ENCODE measurements at regions not wholly inside any gene's neighbourhood (a gene's known extent, or its start where the extent isn't known, plus 50 kb on each side); places are given as distances from the start of the nearest gene placed in this dataset.
A peak's percentile ranks its signal among the peaks of the same experiment; 100 is the strongest.
"Not testable (repeated sequence)": the region's sequence is repeated elsewhere in the genome, so short reads cannot be mapped to it uniquely, and the experiment has no call there.

- not testable (repeated sequence) for FAIRE-seq; H3K4me1 ChIP-seq (ENCODE audit: control insufficient read depth in 3 of 3, insufficient read depth in 2 of 3, low read depth in 1 of 3, low read length in 2 of 3); H3K27me3 ChIP-seq (ENCODE audit: control insufficient read depth in 3 of 3, insufficient read depth in 3 of 3, low read length in 3 of 3); DNase-seq; H3K27ac ChIP-seq (ENCODE audit: low read depth in 1 of 3, low read length in 2 of 3); H3K4me3 ChIP-seq (ENCODE audit: low read depth in 1 of 3, low read length in 3 of 3); H3K9me3 ChIP-seq (ENCODE audit: control insufficient read depth in 2 of 2, insufficient read depth in 1 of 2, low read depth in 1 of 2, low read length in 1 of 2); H3K36me3 ChIP-seq (ENCODE audit: control insufficient read depth in 3 of 3, insufficient read depth in 2 of 3, low read depth in 1 of 3, low read length in 3 of 3)
- WGBS, 3 donors, result 70 to 81% (median 75%) methylated on average over 6 of the region's 6 CpGs
Observed at GRCh38 chr7:112689466-112690177, 100.6 kb downstream of the TMEM168 start.

GRCh38 chr7:112692333-112692732 is 97.9 kb downstream of the TMEM168 start:
- Histone ChIP-seq H3K27me3 (ENCODE audit: control insufficient read depth in 3 of 3, insufficient read depth in 3 of 3, low read length in 3 of 3) (no peaks in the 10 kb centered on the region), H3K36me3 (ENCODE audit: control insufficient read depth in 3 of 3, insufficient read depth in 2 of 3, low read depth in 1 of 3, low read length in 3 of 3) (no peaks in the 10 kb centered on the region), H3K4me3 (ENCODE audit: low read depth in 1 of 3, low read length in 3 of 3) (no peak overlapping the region), H3K27ac (ENCODE audit: low read depth in 1 of 3, low read length in 2 of 3) (no peak overlapping the region), H3K9me3 (ENCODE audit: control insufficient read depth in 2 of 2, insufficient read depth in 1 of 2, low read depth in 1 of 2, low read length in 1 of 2) (peaks cover 0 to 4% of the 10 kb centered on the region in 2 donors), H3K4me1 (ENCODE audit: control insufficient read depth in 3 of 3, insufficient read depth in 2 of 3, low read depth in 1 of 3, low read length in 2 of 3) (peaks cover 0 to 3% (median 0%) of the 10 kb centered on the region in 3 donors)
- 21 to 31% (median 29%) methylated on average over 2 of the region's 2 CpGs for WGBS, 3 donors
- DNase-seq, result peak in 1 of 2 donors; percentile 10
- FAIRE-seq, result no peak

- not testable (repeated sequence) for H3K36me3 ChIP-seq (ENCODE audit: control insufficient read depth in 3 of 3, insufficient read depth in 2 of 3, low read depth in 1 of 3, low read length in 3 of 3); DNase-seq; H3K4me3 ChIP-seq (ENCODE audit: low read depth in 1 of 3, low read length in 3 of 3); H3K27me3 ChIP-seq (ENCODE audit: control insufficient read depth in 3 of 3, insufficient read depth in 3 of 3, low read length in 3 of 3); H3K9me3 ChIP-seq (ENCODE audit: control insufficient read depth in 2 of 2, insufficient read depth in 1 of 2, low read depth in 1 of 2, low read length in 1 of 2); FAIRE-seq; H3K27ac ChIP-seq (ENCODE audit: low read depth in 1 of 3, low read length in 2 of 3)
- 91 to 96% (median 94%) methylated on average over 20 to 30 of the region's 30 CpGs for WGBS, 3 donors
- peaks cover 3 to 14% (median 4%) of the 10 kb centered on the region in 3 donors for H3K4me1 ChIP-seq (ENCODE audit: control insufficient read depth in 3 of 3, insufficient read depth in 2 of 3, low read depth in 1 of 3, low read length in 2 of 3)
Observed at GRCh38 chr7:112697211-112697610, 93.0 kb downstream of the TMEM168 start.

GRCh38 chr7:112699725-112700513 is 90.3 kb downstream of the TMEM168 start:
- 29 to 58% (median 29%) methylated on average over 4 of the region's 4 CpGs for WGBS, 3 donors
- Histone ChIP-seq H3K27me3 (ENCODE audit: control insufficient read depth in 3 of 3, insufficient read depth in 3 of 3, low read length in 3 of 3) (no peaks in the 10 kb centered on the region), H3K27ac (ENCODE audit: low read depth in 1 of 3, low read length in 2 of 3) (no peak overlapping the region), H3K4me3 (ENCODE audit: low read depth in 1 of 3, low read length in 3 of 3) (no peak overlapping the region), H3K4me1 (ENCODE audit: control insufficient read depth in 3 of 3, insufficient read depth in 2 of 3, low read depth in 1 of 3, low read length in 2 of 3) (peaks cover 3 to 14% (median 4%) of the 10 kb centered on the region in 3 donors), H3K36me3 (ENCODE audit: control insufficient read depth in 3 of 3, insufficient read depth in 2 of 3, low read depth in 1 of 3, low read length in 3 of 3) (no peaks in the 10 kb centered on the region), H3K9me3 (ENCODE audit: control insufficient read depth in 2 of 2, insufficient read depth in 1 of 2, low read depth in 1 of 2, low read length in 1 of 2) (peaks cover 0 to 7% of the 10 kb centered on the region in 2 donors)
- FAIRE-seq (no peak), DNase-seq (peak; percentile 47 to 69)

GRCh38 chr7:112701456-112701855 is 88.7 kb downstream of the TMEM168 start:
- peak; percentile 84 to 91 for DNase-seq
- Histone ChIP-seq H3K27ac (ENCODE audit: low read depth in 1 of 3, low read length in 2 of 3) (peak overlapping the region in 1 of 3 donors; percentile 26), H3K27me3 (ENCODE audit: control insufficient read depth in 3 of 3, insufficient read depth in 3 of 3, low read length in 3 of 3) (no peaks in the 10 kb centered on the region), H3K4me3 (ENCODE audit: low read depth in 1 of 3, low read length in 3 of 3) (no peak overlapping the region), H3K9me3 (ENCODE audit: control insufficient read depth in 2 of 2, insufficient read depth in 1 of 2, low read depth in 1 of 2, low read length in 1 of 2) (peaks cover 0 to 7% of the 10 kb centered on the region in 2 donors), H3K36me3 (ENCODE audit: control insufficient read depth in 3 of 3, insufficient read depth in 2 of 3, low read depth in 1 of 3, low read length in 3 of 3) (no peaks in the 10 kb centered on the region), H3K4me1 (ENCODE audit: control insufficient read depth in 3 of 3, insufficient read depth in 2 of 3, low read depth in 1 of 3, low read length in 2 of 3) (peaks cover 3 to 19% (median 4%) of the 10 kb centered on the region in 3 donors)
- FAIRE-seq, result no peak
- 14 to 45% (median 21%) methylated on average over 3 of the region's 3 CpGs for WGBS, 3 donors

GRCh38 chr7:112707655-112708054 is 82.5 kb downstream of the TMEM168 start:
- Histone ChIP-seq H3K36me3 (ENCODE audit: control insufficient read depth in 3 of 3, insufficient read depth in 2 of 3, low read depth in 1 of 3, low read length in 3 of 3) (no peaks in the 10 kb centered on the region), H3K4me3 (ENCODE audit: low read depth in 1 of 3, low read length in 3 of 3) (no peak overlapping the region), H3K9me3 (ENCODE audit: control insufficient read depth in 2 of 2, insufficient read depth in 1 of 2, low read depth in 1 of 2, low read length in 1 of 2) (peaks cover 0 to 3% of the 10 kb centered on the region in 2 donors), H3K27ac (ENCODE audit: low read depth in 1 of 3, low read length in 2 of 3) (no peak overlapping the region), H3K27me3 (ENCODE audit: control insufficient read depth in 3 of 3, insufficient read depth in 3 of 3, low read length in 3 of 3) (no peaks in the 10 kb centered on the region), H3K4me1 (ENCODE audit: control insufficient read depth in 3 of 3, insufficient read depth in 2 of 3, low read depth in 1 of 3, low read length in 2 of 3) (peaks cover 0 to 4% (median 2%) of the 10 kb centered on the region in 3 donors)
- FAIRE-seq (no peak), DNase-seq (no peak)
- WGBS, 3 donors, result 45 to 58% (median 49%) methylated on average over 2 of the region's 2 CpGs

- Histone ChIP-seq H3K27me3 (ENCODE audit: control insufficient read depth in 3 of 3, insufficient read depth in 3 of 3, low read length in 3 of 3) (no peaks in the 10 kb centered on the region), H3K4me3 (ENCODE audit: low read depth in 1 of 3, low read length in 3 of 3) (no peak overlapping the region), H3K9me3 (ENCODE audit: control insufficient read depth in 2 of 2, insufficient read depth in 1 of 2, low read depth in 1 of 2, low read length in 1 of 2) (peaks cover 0 to 2% of the 10 kb centered on the region in 2 donors), H3K36me3 (ENCODE audit: control insufficient read depth in 3 of 3, insufficient read depth in 2 of 3, low read depth in 1 of 3, low read length in 3 of 3) (no peaks in the 10 kb centered on the region), H3K4me1 (ENCODE audit: control insufficient read depth in 3 of 3, insufficient read depth in 2 of 3, low read depth in 1 of 3, low read length in 2 of 3) (peaks cover 0 to 4% (median 2%) of the 10 kb centered on the region in 3 donors), H3K27ac (ENCODE audit: low read depth in 1 of 3, low read length in 2 of 3) (no peak overlapping the region)
- peak; percentile 20 to 37 for DNase-seq
- WGBS, 3 donors, result 38 to 53% (median 51%) methylated on average over 1 of the region's 1 CpG
- FAIRE-seq, result no peak
Observed at GRCh38 chr7:112708236-112708635, 82.0 kb downstream of the TMEM168 start.

All from small intestine (tissue), 7 donors.